Erythroblast (primary cell): ENCODE measurements at regions not wholly inside any gene's neighbourhood (a gene's known extent, or its start where the extent isn't known, plus 50 kb on each side); places are given as distances from the start of the nearest gene placed in this dataset.

Source experiments
- GATA1 ChIP-seq: IDR thresholded peaks from 2 replicates; pipeline ENCODE4 v1.6.1; 2011; ENCODE audit warnings: low read depth, mild to moderate bottlenecking, control low read depth, low read length, moderate library complexity
- POLR2A ChIP-seq: IDR thresholded peaks from 2 replicates; pipeline ENCODE4 v1.6.1; 2011; ENCODE audit warnings: mild to moderate bottlenecking, low read length

- TF ChIP-seq POLR2A (no peak), GATA1 (no peak)
These were observed 542.3 kb upstream of the ATXN8OS start for GRCh38 chr13:69565334-69565733.
